GM21390 (cell line): ENCODE measurements at regions not wholly inside any gene's neighbourhood (a gene's known extent, or its start where the extent isn't known, plus 50 kb on each side); places are given as distances from the start of the nearest gene placed in this dataset.

ENCODE experiments used
- ATAC-seq: cut with Tn5 transposase; IDR thresholded peaks from one replicate; pipeline ENCODE4 v1.9.1; 2021; ENCODE audit not compliant: unreplicated experiment

DNA sequence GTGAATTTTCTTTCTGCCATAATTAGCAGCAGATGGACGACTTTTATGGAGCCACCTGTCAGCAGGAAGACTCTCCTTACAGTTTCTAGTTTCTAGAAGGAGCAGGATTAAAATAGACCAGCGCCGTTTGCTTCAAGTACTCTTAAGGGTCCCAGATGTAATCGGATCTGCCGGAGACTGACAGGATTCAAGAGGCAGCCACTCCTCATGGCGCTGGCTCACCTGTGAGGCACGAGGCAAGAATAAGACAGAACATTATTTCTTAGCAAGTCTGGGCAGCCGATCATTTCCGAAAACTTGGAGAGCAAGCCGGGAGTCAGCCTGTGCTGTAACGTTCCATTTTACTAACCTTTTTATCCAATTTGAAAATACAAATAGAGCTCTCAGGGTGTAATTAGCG lies 410.4 kb upstream of the RORA start:
- ATAC-seq = no peak

DNA sequence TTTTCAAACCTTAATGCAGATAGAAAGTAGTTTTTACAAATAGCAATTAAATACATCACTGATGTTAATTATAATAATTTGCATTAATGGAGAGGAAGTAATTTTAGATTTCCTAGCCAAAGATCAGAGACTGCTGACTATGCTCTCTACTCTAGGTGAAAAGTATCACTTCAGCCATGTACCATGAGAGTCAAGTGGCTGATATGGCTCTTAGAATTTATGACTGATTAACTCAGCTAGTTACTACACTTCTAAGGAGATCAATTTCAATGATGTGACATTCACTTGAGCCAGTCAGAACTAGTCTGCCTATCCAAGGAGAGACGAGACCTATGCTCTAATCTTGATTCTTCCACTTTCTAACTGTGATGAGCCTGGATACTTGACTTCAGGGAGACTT lies 405.7 kb upstream of the RORA start:
- no peak for ATAC-seq

DNA sequence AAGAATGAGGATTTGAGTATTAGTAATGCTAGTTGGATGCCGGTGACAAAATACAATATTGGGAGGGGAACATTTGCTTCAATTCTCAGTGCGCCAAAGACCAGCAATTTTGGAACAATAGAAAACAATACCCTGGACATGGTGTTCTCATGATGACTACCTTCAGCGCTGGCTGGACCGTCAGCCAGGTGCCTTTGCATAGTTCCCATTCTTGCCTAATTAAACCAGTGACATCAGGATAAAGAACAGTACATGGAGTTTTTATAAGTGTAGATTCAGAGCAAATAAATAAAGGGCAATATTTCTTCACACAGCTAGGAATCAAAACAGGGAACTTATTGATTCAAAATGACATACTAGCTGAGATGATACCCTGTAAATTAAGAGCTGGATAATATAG lies 404.8 kb upstream of the RORA start:
- no peak for ATAC-seq

DNA sequence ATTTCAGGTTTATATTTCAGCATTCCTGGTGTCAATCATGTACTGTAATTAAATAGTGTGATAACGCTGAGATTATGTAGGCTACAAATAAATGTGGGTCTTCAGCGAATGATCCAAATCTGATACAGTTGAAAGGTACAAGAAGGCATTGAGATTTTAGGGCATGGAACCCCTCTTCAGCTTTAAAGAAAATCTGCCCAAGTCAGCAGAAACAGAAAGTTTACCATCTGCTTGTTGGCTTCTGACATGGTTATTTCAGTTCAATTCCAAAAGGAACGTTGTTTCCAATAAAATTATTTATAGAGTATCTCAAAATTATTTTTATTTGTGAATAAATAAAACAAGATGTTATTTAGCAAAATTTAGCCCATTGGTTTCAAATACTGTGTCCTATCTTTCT lies 400.2 kb upstream of the RORA start:
- no peak for ATAC-seq

DNA sequence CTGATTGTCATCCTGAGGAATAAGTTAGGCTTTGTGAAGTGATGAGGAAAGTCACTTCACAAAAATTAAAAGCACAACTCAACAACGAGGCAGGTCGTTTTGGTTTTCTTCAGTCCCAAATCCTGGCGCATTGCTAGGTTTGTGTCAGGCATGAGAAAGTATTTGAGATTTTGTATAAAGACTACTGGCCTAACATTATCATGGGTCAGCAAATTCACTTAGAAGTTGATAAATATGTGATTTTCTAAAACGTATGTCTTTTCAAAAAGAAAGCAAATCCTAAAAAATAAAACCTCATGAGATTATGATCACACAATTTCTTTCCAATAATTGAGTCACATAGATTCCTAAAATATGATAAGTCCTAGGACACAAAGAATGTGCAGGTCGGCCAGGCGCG lies 395.8 kb upstream of the RORA start:
- no peak for ATAC-seq

DNA sequence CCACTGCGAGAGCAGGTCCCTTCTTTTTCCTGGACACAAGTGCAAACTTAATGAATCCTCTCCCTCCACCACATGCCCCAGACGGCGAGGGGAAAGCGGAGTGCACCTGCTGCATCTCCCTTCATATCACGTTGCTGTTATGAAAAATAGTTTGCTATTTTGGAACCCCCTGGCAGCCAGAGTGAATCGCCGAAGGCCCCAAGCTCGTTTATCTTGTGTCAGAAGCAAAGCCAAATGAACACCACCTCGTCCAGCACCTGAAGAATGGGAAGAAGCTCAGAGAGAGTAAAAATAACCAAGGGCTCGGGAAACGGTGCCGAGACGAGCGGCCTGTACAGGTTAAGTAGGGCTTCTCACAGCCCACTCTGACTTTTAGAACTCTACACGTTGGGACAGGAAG lies 394.6 kb upstream of the RORA start:
- no peak for ATAC-seq

DNA sequence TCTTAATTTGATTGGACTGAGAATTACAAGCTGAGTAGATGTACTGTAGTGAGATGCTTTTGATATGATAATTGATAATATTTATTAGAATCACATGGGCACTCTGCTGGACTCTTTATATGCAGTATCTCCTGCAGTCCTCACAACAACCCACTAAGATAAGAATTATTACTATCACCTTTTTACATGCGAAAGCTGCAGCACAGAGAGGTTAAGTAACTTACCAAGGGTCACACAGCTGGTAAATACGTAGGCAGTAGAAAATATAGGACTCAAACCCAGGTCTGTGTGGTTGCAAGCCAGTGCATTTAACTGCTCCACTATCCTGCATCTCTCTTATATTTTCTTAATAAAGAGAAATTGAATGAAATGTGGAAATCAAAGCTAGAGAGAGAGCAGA lies 392.8 kb upstream of the RORA start:
- ATAC-seq = no peak

DNA sequence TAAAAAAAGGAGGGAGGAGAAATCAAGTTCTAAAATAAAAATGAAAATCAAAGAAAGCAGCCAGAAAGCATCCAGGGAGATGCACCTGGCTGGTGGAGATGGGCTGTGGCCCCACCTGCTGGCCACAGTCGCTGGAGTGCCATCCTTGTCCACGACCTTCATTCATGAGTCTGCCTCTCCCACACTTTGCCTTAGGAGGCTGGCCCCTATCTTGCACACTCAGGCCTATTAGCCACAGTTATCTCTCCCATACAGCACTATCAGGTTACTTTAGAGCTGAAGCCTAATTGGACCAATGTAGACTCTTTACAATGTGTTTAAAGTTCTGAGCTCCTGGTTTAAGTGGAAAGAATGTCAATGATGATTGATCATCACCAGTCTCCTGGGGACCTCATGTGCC lies 392.0 kb upstream of the RORA start:
- no peak for ATAC-seq

DNA sequence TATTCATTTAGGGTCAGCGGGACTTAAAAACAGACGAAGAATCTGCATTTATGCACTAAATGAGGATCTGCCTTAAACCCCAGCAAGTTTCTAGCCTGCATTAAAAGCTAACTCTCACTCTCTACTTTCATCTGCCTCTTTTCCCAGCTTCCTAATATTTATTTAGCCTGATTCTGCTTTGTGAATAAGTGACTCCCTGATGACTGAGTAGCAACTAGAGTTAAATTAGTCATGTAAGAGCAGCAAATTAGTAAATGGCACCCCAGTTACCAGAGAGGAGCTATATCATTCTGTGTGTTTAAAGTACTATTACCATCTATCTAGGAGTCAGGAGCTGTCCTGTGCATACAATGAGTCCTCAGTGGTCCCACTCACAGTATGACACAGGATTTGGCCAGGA lies 391.0 kb upstream of the RORA start:
- ATAC-seq = no peak

DNA sequence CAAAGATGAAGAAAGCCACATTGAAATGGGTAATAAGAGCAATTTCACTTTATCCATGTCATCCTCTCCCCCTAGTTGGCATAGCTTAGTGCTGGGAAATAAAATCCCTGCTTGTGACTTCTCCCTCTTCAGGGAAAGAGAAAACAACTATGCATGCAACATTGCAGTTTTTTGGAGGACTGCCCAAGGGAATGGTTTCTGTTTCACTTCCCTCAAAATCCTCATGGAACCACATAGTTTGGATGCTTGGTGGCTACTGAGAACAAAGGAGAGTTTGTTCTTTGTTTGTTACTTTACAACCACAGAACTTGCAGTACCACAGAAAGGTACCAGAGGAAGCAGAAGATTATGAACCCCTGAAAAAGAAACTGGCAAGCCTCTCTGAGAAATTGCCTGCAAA lies 384.6 kb upstream of the RORA start:
- ATAC-seq = no peak

DNA sequence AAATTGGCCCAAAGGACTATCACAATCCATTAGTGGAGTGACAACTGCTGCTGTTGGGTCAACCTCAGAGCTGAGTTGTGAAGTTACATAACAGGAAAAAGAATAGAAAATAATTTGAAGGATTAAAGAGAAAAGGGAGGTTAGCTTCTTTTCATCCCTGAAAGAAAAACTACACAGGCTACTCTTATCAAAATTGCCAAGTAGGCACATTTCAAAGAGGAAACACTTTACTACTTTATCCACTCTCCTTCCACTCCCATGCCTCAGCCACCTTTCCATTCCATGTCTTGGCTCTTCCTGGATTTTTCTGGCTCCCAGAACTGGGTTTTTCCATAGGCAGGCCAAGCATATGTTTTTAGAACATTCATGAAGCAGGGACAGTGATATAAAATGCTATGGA lies 384.0 kb upstream of the RORA start:
- ATAC-seq = no peak

DNA sequence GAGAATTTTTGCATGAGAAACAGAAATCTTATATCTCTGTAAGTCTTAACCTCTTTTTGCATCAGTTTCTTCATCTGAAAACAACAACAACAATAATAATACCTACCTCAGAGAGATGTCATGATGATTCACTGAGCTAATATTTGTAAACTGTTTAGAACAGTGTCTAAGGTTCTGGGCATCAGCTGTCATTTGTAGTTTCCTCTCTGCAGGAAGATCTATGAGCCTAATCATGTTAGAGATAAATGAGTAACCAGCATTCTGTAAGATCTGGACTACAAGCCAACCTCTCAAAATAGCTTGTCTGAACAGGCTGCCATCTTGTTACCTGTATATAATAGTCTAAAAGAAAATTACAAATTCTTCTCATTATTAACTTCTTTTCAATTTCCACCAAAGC lies 383.0 kb upstream of the RORA start:
- no peak for ATAC-seq

DNA sequence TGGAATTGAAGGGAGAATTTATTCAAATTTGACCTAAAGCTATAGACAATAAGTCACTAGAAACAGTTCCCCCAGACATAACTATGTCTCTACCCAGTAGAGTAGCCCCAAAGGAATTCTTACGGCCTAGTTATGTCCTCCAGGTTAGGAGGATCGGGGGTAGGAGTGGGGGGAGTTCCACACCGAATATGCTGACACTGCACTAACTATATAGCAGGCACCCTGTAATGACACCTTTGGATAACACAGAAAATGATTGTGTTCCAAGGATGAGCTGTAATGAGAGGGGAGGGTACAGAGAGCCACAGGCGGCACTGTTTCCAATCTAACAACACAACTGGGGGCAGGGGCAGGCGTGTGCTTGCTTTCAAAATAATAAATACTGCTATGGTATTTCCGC lies 376.2 kb upstream of the RORA start:
- no peak for ATAC-seq

DNA sequence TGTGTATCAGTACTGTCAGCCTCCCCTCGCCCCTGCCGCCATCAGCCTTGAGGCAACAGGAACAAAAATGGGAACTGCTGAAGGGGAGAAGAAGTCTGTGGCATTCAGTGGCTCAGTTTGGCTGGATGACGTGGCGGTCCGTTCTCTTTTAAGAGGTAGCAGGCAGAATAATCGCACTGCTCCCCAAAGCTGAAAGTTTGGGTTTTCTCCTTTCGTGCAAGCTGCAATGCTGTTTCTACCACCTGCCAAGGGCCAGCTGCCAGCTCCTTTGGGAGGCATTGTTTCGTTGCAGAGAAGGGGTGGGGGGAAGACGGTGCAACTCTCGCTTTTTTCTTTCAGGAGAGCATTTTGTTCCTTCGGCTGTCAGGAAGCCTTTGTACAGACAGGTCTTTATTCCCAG lies 369.6 kb upstream of the RORA start:
- no peak for ATAC-seq

DNA sequence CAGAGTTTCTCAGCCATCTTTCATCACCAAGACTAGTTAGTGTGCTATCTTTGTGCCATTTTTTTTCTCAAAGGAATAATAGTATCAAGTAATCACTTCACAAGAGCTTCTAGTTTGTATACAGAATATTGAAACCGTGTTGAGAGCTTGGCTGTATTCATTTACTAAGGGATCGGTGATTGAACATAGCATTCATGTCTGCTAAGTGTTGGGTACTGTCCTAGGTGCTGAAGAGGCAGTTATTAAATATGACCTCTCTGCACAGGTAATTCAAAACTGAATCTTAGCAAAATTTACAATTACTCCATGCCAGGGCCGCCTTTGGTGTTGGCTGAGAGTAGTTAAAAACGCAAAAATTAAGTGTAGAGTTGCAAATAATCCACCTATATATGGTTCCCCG lies 355.3 kb upstream of the RORA start:
- ATAC-seq = no peak

DNA sequence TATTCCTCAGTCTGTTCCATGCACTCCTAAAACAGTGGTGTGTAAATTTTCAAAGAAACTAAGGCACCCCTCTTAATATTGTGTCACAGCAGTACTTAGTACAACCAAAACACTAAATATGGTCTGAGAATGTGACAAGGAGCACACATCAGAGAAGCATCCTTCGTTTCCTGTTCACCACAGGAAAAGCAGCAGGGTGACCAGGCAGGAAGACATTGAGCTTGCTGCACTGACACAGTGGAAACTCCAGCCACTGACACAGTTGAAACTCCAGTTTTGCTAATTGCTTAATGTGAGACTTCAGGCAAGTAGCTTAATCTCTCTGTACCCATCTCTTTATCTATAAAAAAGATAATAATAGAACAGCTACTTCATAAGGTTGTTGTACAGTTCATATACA lies 353.0 kb upstream of the RORA start:
- no peak for ATAC-seq

DNA sequence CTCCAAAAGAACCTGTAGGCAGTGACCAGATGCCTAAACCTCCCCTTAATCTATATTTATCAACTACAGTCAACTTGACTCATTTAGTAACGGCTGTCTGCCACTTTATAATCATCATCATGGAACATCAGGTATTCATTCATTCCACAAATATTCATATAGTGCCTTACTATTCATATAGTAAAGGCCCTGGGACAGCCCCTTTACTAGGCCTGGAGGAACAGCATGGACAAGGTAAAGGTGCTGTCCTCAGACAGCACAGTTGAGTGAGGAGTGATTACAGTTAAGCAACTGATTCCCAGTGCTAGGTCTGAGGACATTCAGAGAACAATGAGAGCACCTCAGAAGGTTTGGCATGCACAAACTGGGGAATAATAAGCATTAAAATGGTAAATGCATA lies 346.5 kb upstream of the RORA start:
- no peak for ATAC-seq

DNA sequence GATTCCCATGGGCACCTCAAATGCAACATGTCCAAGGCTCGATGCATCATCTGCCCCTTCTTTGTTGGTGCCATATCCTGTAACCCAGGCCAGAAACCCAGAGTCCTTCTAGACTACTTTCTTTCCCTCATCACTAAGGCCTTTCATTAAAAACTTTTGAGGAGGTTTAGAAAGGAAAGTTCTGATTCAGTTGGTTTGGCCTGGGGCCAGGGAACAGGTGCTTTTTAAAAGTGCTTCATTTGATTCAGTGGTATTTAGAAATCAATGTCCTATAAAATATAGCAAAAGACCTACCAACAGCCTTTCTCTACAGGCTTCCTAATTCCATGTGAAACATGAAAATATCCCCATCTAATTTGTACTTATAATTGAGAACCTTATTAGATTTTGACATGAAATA lies 341.9 kb upstream of the RORA start:
- ATAC-seq = no peak

DNA sequence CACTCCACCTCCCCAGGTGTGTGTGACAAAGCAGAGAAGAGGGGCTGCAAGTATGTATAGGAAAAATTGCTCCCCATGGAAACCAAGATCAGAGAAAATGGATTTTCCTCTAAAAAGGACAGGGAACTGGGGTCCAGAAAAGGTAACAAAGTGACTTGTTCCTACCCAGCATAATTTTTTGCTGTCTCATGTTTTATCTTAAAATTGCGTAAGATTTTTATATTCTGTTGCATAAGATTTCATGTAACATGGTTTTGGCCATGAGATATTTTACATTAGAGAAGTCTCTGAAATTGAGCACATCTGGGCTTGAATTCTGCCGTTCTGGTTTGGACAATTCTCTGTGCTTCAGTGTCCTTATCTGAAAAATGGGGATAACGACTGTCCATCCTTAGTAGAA lies 335.7 kb upstream of the RORA start:
- no peak for ATAC-seq

DNA sequence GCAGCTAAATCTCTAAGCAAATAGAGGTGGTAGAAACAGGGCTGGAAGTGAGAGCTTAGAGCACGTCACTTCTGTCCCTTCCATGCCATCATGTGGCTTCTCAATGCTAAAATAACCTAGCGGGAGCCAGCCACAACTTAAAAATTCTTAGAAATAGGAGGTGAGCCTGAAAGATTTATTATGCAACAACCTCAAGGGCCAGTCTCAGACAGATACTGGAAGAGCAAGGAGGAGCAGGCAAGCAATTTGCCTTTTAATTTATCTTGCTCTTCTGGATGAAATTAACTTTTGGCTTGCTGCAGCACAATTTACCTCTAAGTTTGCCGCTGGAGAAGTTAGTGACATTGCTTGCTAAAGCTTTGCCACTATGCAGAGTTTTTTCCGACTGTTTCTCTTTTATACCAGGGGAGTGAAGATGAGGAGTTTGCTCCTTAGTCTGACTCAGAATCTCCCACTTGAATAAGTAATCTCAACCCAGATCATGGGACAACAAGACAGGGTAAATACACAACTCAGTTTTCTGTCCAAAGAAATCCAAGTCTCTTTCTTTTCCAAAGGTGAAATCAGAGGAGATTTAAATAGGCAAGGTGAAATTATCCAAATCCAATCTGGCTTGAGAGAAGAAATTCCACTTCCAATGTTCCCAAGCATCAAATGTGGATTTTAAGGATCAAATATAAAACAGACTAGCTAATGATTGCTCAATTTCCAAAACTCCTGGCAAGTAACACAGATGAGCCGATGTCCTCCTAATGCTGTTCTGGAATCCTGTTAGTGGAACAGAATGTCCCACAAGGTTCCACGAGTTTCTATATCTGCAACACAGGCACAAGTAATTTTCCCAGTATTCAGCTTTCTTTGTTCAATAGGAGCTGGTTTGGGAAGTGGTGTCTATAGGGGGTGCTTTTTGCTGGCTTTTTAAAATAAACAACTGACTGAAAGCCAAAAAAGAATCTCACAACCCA lies 329.4 kb upstream of the RORA start:
- no peak for ATAC-seq

DNA sequence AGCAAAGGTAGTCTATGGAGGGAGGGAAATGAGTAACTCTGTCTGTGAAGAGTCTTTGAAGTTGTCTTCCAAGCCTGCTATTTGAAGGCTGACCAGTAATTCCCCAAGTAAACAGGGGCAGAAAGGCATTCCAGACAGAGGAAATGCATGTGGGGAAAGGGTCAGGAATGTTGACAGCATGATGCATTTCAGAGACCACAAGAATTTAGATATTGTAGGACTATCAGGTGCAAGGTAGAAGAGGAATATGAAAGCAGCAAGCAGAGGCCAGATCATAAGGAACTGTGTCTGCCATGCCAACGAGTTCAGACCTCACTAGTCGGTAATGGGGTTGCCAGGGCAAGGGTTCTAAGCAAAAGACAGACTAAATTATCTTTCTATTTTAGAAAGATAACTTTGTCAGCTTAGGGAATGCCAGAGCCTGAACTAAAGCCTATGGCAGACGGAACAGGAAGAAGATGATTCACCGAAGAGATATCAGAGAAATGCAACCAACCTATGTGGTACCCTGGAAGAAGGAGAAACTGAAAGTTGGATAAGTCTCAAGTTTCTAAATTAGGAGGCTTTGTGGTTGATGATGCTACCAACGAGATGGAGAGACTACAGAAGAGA lies 327.0 kb upstream of the RORA start:
- ATAC-seq = no peak

DNA sequence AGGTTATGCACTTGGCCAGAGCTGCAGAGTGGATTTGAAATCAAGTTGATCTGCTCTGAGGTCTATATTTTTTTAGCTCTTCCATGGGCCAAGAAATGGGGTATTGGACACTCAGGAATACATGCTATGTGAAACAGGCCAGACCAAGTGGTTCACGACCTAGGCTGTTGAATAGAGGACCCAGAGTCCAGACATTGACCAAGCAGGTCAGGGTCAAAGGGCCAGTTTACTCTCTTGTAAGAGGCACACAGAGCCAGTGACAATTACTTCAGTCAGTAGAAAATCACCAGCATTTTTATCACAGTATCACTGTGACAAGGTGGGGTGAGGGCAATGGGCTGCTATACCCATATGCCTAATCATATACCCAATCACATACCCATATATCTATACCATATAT lies 320.6 kb upstream of the RORA start:
- no peak for ATAC-seq

DNA sequence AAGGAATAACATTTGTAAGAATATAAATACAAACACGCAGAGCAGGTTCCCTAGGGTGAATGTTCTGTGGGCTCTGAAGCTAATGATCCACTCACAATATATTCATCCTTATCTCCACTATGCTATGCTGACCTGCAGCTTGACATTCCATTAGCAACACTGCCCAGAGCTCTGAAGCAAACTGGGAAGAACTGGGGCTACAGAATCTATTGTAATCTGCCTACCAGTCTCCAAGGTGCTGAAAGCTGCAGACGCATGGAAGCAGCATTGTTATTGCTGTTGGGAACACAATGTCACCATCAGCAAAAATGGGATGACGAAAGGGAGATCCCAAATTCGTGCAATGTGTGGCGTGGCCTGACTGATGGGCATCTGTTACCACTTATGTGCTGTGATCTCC lies 316.7 kb upstream of the RORA start:
- no peak for ATAC-seq
